HK-2 (cell line): ENCODE measurements at regions not wholly inside any gene's neighbourhood (a gene's known extent, or its start where the extent isn't known, plus 50 kb on each side); places are given as distances from the start of the nearest gene placed in this dataset.
"Not testable (repeated sequence)": the region's sequence is repeated elsewhere in the genome, so short reads cannot be mapped to it uniquely, and the experiment has no call there.

Source experiments
- DNase-seq: peaks from one replicate; pipeline ENCODE4 v3.0.0-alpha.2; 2018; ENCODE audit not compliant: unreplicated experiment

DNA sequence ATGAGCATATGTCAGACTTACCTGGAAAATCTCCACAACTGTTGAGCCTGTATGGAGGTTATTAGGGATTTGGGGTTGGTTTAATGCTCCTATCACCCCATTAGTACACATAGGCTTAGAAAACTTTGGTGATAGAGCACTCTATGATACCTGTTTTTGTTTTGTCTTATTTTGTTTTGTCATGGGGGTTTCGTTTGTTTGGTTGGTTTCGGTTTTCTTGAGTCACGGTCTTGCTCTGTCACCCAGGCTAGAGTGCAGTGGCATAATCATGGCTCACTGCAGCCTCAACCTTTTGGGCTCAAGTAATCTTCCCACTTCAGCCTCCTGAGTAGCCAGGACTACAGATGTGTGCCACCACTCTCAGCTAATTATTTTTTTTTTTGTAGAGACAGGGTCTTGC lies 70.0 kb downstream of the MZT1 start:
- DNase-seq: no peak

DNA sequence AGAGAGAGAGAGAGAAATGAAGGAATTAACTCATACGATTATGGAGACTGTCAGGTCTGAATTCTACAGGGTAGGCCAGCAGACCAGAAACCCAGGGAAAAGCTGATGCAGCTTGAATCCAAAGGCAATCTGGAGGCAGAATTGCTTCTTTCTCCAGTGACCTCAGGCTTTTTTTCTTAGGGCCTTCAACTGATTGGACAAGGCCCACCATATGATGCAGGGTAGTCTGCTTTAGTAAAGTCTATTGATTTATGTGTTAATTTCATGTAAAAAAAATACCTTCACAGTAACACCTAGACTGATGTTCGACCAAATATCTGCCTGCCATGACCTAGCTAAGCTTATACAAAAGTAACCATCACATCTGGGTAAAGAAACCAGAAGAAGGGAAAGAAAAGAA lies 71.1 kb downstream of the MZT1 start:
- DNase-seq: no peak

DNA sequence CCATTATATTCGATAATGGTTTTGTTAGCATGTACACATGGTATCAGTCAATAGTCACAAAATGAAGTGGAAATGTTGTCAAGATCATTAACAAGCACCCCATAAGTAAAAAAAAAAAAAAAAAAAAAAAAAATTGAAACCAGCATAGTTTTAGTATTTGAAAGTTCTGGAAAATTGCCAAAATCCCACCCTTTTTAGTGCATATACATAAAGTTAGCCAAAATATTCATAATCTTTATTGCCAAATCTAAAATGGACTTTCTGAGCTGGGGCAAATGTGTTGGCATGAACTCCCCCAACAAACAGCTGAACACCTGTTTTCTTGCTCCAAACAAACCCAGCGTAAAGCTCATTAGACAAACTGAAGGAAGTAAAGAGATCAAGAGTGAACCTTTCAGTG lies 73.9 kb downstream of the MZT1 start:
- DNase-seq: no peak

DNA sequence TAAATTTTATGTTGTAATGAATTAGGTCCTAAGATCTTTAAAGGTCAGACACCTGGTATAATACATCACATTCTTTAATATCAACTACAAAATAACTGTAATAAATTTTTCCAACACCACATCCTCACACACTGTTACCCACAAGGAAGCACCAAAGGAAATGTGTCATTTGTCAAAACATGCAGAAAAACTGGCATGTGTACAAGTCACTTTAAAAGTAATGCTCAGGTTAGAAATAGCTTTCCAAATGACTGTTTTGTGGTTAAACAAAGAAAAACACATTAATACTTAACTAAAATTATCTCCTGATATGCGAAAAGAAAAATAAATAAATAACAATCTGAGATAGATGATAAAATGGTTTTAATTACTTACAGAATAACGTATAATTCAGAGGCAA lies 74.7 kb downstream of the MZT1 start:
- no peak for DNase-seq

DNA sequence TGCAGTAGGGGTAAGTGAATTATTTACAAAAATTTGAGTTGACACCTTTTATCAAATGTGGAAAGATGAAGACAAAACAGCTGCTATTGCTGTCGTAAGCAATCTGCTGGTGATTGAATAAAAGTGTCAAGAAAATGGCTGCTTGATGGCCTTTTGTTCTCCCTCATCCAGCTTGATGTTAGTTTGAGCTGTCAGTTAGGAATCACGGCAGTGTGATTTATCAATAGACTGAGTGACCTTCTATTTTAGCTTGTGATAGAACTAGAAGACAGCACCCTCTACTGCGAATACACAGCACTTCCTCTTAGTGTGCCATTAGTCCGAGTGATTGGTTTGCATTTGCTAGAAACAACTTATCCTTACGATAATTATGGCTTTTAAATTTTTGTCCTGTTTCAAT lies 76.3 kb downstream of the MZT1 start:
- no peak for DNase-seq

DNA sequence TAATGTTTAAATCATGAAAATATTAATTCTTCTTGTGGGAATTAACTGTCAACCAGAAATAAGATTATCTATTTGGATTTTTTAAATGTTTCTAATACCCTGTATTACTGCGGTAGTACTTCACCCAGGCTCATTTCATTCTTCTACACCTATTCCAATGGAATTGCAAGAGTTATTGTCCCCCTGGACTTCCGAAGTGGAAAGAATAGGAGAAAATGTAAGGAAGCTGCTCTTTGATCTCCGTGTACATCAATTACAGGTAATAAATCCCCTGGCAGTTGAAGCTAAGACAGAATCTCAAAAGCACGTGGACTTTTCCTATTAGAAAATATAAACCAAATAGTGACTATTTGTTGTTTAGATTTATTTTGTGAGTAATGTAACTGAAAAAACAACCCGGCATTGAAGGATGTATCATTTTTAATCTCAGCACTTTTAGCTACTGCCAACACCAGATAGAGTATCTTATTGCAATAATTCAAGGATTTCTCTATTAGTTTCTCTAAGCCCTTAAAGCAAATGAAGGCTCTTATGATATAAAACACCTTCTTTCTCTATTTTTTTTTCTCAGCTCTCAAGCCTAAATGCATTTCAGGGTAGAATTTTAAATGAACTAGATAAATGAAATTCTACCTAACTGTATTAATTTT lies 77.3 kb downstream of the MZT1 start:
- DNase-seq: no peak

DNA sequence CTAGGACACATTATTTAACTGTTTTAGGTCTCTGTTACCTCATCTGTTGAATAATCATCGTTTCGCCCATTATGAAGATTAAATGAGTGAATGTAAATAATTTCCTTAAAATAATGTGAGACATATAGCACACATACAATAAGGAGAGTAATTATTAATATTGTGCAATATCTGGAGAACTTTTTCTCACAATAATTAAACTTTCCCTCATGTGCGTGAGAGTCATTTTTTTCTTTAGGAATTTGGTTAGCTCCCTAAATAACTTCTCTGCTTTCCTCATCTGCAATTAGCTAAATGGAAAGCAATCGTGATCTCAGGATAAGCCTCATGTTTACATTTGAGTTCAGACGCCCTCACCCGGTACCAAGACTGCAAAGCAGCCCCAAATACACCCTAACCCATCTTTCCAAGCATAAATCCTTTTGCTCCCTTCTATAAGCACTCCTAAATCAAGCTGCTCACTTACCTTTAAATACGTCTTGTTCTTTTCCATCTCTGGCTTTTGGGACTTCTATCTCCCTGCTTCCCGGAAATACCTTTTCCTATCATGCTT lies 78.8 kb downstream of the MZT1 start:
- no peak for DNase-seq

DNA sequence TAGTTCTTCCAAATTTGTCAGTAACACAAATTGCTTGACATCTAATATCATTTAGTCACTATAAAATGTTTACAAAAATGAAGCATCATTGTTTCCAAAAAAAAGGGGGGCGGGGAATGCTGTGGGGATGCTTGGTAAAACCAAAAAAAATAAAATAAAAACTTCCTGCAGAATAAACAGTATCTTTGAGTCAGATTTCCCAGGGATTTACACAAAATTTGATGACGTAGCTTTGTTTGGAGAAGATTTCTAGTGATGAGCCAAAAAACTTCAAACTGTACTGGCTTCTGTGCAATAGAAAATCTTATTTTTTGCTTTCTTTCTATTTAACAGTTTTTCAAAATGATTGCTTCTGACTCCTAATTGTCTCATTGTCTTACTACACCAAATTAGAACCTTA lies 80.0 kb downstream of the MZT1 start:
- no peak for DNase-seq

GRCh38 chr13:72645521-72645920 lies 81.9 kb downstream of the MZT1 start:
- DNase-seq: no peak

DNA sequence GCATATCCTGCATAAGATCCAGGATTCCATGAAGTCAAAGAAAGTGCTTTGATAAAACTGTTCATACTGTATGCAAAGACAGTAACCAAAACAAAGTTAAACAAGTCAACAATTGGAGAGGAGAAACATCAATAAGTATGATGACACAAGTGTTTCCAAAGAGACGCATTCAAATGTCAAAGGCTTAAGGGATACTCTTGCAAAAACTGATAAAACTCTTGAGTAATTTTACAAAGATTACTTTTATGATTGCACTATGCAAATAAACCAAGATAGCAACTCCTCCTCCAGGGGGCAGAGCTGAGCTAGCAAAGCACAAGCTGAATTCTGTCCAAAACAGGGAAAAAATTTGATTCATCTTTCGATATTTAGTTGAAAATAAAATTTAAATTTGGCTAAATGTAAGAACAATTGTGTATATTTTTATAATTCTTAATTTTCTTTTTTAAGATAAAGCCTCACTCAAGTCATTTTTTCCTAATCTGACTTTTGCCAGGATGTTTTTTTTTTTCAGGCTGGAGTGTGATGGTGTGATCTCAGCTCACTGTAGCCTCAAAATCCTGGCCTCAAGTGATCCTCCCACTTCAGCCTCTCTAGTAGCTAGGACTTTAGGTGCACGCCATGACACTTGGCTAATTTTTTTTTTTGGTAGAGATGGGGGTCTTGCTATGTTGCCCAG lies 84.0 kb downstream of the MZT1 start:
- peak; percentile 5 for DNase-seq

GRCh38 chr13:72639377-72639776 lies 88.1 kb downstream of the MZT1 start:
- DNase-seq: no peak

- DNase-seq: no peak
These were observed 89.2 kb downstream of the MZT1 start for GRCh38 chr13:72638059-72638815.

DNA sequence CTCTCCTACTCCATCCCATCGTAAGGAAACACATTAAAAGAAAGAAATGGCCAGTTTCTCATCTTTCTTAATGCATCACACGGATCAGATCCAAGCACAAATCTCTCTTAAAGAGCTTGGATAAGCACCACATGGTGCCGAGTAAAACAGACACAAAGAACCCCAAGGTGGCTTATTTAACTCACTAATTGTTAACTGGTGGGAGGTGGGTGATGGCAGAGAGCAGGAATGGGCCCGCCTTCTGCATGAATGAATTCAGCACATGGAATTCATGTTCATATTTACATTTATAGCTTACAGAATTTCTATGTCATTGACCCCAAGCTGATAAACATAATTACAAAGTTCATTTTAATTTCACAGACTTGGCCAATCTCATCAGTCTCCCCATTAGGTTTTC lies 89.9 kb downstream of the MZT1 start:
- no peak for DNase-seq

GRCh38 chr13:72634859-72635258 lies 92.6 kb downstream of the MZT1 start:
- no peak for DNase-seq

DNA sequence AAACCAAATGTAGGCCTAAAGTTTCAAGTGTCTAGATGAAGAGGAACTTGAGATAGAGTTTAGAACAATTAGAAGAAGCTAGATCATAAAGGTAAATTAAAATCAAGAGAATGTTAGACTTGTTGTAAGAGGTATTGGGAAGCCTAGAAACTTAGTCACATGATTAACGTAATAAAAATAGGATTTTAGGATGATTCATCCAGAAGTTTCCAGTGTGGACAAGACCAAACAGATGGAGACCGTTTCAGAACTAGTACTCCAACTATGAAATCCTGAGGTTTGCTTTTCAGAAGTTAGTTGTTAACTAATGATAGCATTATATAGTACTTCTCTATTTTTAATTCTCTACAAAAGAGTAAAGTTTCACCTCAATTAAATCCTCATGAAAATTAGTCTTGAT lies 104.9 kb downstream of the MZT1 start:
- DNase-seq: no peak

DNA sequence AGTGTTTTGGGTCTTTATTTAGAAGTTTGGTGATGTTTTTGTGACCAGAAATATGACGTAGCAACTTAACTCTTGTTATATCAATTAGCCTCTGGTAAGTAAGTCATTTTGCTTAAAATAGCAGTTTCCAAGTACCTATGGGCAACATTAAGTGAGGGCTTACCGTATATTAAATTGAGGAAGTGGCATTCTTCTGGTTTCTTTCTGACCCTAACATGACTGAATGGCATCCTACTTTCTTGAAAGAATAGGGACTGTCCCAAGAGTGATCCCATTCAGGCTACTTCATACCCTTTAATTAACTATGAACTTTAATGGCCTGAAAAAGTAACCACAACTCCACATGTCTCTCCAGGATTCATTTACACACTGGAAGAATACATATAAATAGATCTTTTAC lies 106.6 kb downstream of the MZT1 start:
- no peak for DNase-seq

GRCh38 chr13:72617951-72618350 lies 109.5 kb downstream of the MZT1 start:
- no peak for DNase-seq

DNA sequence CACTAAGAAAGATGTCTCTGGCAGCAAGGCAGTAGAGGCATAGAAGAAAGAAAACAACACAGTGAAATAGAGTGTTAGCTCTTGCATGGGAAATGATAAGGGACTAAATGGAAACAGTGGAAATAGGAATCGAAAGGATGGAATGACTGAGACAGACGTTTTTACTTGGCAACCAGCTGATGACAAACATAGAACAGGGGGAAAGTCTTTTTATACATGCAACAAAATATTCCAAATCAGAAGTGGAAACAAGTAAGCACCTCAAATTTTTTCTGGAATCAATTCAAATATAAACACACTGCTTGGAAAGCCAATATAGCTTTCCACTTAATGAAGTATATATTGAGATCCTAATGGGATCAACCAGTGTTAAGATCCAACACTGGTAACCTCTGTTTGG lies 110.2 kb downstream of the MZT1 start:
- DNase-seq: no peak

DNA sequence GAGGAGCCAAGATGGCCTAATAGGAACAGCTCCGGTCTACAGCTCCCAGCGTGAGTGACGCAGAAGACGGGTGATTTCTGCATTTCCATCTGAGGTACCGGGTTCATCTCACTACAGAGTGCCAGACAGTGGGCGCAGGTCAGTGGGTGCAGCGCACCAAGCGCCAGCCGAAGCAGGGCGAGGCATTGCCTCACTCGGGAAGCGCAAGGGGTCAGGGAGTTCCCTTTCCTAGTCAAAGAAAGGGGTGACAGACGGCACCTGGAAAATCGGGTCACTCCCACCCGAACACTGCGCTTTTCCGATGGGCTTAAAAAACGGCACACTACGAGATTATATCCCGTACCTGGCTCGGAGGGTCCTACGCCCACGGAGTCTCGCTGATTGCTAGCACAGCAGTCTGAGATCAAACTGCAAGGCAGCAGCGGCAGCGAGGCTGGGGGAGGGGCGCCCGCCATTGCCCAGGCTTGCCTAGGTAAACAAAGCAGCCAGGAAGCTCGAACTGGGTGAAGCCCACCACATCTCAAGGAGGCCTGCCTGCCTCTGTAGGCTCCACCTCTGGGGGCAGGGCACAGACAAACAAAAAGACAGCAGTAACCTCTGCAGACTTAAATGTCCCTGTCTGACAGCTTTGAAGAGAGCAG lies 117.1 kb downstream of the MZT1 start:
- DNase-seq: not testable (repeated sequence)

DNA sequence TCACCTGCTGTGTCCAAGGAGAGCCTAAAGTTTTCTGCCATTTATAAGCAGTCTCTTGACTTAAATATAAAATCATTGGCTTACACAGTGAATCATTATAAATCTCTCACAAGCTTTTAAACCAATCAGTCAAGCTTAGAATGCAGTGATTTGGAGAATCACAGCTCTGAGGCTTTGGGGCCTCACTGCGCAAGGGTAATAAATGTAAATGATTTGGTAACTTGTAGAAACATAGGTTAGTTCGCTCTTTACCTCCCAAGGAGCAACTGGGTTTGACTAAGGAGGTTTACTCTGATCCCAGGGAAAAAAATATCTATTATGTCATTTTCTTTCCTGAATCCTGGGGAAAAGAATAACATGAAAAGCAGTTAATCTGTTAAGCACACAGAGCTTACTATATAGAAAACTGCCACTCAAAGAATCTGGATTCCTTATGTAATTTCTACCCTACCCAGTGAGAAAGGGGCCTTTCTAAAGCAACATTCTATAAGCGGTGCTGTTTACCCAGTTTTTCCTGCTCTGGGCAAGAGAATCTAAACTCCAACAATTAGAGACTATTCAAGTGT lies 128.2 kb downstream of the MZT1 start:
- no peak for DNase-seq

DNA sequence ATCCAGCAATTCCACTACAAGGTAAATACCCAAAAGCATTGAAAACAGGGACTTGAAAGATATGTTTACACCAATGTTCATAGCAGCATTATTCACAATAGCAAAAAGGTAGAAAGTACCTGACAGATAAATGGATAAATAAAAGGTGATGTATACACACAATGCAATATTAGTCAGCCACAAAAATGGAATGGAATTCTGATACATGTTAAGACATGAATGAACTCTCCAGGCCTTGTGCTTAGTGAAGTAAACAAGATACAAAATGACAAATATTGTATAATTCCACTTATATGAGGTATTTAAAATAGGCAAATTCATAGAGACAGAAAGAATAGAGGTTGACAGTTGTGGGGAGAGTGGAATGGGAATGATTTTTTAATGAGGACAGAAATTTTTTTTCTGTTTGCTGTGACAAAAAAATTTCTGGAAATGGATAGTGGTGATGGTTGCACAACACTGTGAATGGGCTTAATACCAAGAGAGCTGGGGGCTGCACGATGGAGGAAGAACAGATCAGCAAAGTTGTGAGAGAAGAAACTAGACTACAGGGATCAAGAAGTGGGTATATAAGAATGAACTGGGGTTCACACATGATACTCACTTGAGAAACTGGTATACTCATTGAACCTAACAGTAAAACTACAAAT lies 137.2 kb downstream of the MZT1 start:
- no peak for DNase-seq

- no peak for DNase-seq
These were observed 140.9 kb downstream of the MZT1 start for GRCh38 chr13:72586518-72586917.
